HAP-1 (cell line): ENCODE measurements at regions not wholly inside any gene's neighbourhood (a gene's known extent, or its start where the extent isn't known, plus 50 kb on each side); places are given as distances from the start of the nearest gene placed in this dataset.

ENCODE experiments used
- DNase-seq, 2 experiments: peaks; one replicate each; pipeline ENCODE4 v3.0.0-alpha.2; 2016 to 2020; ENCODE audit warnings: low spot score in 2 of 2
- H3K27me3 ChIP-seq: fragments of 250-450 bp; sonication (Bioruptor Pico); 2 replicates; pipeline ENCODE4 v1.5.1; 2020; ENCODE audit warnings: low read depth, mild to moderate bottlenecking, moderate library complexity
- H3K36me3 ChIP-seq: fragments of 250-450 bp; sonication (Bioruptor Pico); replicated peaks from 2 replicates; pipeline ENCODE4 v1.5.1; 2020; ENCODE audit warnings: mild to moderate bottlenecking
- H3K4me1 ChIP-seq: fragments of 250-450 bp; sonication (Bioruptor Pico); 2 replicates; pipeline ENCODE4 v1.5.1; 2020; ENCODE audit warnings: mild to moderate bottlenecking
- H3K4me3 ChIP-seq: fragments of 250-450 bp; sonication (Bioruptor Pico); 2 replicates; pipeline ENCODE4 v1.5.1; 2020; ENCODE audit warnings: mild to moderate bottlenecking, moderate library complexity
- H3K9me3 ChIP-seq: fragments of 250-450 bp; sonication (Bioruptor Pico); 2 replicates; pipeline ENCODE4 v1.5.1; 2020; ENCODE audit warnings: mild to moderate bottlenecking, moderate library complexity
- in situ Hi-C: fragments of 300-500 bp; cut with MboI; formaldehyde crosslinking; loops from 3 replicates; pipeline ENCODE4 v1.14.3; 2020; ENCODE audit warnings: low sequenced_read_pairs, inconsistent platforms, mixed read lengths

DNA sequence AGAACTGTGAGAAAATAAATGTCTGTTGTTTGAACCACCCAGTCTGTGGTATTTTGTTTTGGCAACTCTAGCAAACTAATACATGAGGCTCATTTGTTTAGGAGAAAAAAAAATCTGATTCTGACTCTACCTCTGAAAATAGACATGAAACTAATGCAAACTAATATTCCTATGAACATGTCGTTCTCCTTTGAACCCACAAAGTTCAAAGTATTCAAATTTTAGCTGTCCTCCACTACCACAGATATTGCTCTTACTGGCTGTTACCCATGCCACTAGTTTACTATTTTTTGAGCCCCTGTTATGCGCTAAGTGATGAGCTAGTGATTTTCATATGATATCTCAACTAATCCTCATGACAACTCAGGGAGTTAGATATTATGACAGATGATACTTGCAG, 58.8 kb upstream of the ZNF804B start:
- Histone ChIP-seq H3K4me3 (no peak overlapping the region), H3K27me3 (no peaks in the 10 kb centered on the region), H3K36me3 (no peaks in the 10 kb centered on the region), H3K4me1 (no peaks in the 10 kb centered on the region), H3K9me3 (no peaks in the 10 kb centered on the region)
- no peak for DNase-seq
- in situ Hi-C loops, result no loop called here

DNA sequence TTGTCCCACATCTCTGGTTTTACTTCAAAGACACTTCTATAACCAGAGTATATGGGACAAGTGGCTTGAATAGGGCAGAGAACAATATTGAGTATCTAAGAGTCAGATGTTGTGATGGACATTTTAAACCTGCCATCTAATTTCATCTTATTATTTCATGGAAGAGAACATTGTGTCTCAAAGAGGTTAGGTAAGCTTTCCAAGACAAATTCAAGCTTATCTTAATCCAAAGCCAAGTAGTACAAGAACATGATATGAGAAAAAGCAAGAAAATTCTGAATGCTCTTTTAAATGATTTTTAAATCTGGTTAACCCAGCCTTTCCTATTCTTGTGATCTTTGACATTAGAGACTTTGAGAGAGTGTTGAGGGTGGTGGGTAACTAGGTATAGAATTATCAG, 65.3 kb upstream of the ZNF804B start:
- no peak for DNase-seq
- in situ Hi-C loops, result no loop called here
- no peaks in the 10 kb centered on the region; the same call in 1 of the 2 replicates for H3K4me1 ChIP-seq

DNA sequence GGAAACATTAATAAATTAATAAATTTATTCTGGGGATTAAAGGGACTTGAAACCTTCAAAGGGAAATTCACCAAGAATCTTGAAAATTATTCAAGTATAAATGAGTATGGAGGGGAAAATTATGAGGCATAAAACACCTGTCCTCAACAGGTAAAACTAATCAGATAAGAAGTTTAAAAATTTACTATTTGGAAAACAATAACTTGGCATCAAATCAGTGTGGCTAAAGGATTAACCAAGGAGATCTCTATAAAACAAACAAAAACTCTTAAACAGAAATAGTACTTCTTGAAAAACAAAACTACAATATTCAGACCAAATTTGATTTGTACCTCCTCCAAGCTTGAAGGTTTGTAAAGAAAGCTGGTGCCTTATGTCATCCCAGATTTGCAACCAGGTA, 66.4 kb upstream of the ZNF804B start:
- Histone ChIP-seq H3K4me1 (no peaks in the 10 kb centered on the region; the same call in 1 of the 2 replicates), H3K36me3 (no peaks in the 10 kb centered on the region), H3K4me3 (no peak overlapping the region), H3K9me3 (no peaks in the 10 kb centered on the region), H3K27me3 (no peaks in the 10 kb centered on the region)
- in situ Hi-C loops, result no loop called here
- DNase-seq, result no peak

More for the DNA sequence above, 65.3 kb upstream of the ZNF804B start:
- Histone ChIP-seq H3K27me3 (no peaks in the 10 kb centered on the region), H3K36me3 (no peaks in the 10 kb centered on the region), H3K9me3 (no peaks in the 10 kb centered on the region), H3K4me3 (no peak overlapping the region)

DNA sequence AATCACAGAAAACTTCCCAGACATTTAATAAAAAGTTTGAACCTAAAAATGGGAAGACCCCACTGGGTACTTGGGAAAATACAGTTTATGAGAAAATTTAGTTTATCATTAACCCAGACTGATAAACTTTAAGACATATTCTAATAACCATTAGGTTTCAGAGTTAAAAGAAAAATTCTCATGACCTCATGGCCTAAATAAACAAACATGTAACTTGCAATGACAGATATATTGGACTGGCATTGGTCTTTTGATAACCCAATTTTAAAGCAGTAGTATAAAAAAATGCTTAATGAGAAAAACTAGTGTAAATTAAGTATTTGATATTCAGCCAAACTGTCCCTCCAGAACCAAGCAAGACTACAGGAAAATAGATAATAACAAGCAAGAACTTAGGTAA, 67.0 kb upstream of the ZNF804B start:
- no peak for DNase-seq
- H3K36me3 ChIP-seq, result no peaks in the 10 kb centered on the region
- H3K27me3 ChIP-seq, result no peaks in the 10 kb centered on the region
- H3K9me3 ChIP-seq, result no peaks in the 10 kb centered on the region
- H3K4me3 ChIP-seq, result no peak overlapping the region
- no peaks in the 10 kb centered on the region; the same call in 1 of the 2 replicates for H3K4me1 ChIP-seq
- in situ Hi-C loops, result no loop called here

DNA sequence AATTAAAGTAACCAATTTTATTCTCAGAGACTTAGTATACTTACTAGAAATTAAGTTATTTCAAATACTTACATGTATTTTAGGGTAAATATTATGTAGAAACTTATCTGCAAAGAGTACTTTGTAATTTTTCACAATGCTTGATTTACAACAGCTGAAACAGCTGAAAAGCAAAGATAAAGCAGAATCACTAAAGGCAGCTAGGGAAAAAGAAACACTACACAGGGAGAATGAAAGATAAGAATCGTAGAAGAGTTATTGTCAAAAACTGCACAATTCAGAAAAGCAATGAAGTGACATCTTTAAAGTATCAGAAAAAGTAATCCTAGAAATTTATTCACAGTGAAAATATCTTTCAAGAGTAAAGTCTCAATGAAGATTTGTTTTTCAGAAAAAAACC, 69.7 kb upstream of the ZNF804B start:
- no peaks in the 10 kb centered on the region for H3K27me3 ChIP-seq
- no peak overlapping the region for H3K4me3 ChIP-seq
- no peak for DNase-seq
- in situ Hi-C loops, result no loop called here
- no peaks in the 10 kb centered on the region; the same call in 1 of the 2 replicates for H3K4me1 ChIP-seq
- no peaks in the 10 kb centered on the region for H3K9me3 ChIP-seq
- H3K36me3 ChIP-seq, result no peaks in the 10 kb centered on the region

DNA sequence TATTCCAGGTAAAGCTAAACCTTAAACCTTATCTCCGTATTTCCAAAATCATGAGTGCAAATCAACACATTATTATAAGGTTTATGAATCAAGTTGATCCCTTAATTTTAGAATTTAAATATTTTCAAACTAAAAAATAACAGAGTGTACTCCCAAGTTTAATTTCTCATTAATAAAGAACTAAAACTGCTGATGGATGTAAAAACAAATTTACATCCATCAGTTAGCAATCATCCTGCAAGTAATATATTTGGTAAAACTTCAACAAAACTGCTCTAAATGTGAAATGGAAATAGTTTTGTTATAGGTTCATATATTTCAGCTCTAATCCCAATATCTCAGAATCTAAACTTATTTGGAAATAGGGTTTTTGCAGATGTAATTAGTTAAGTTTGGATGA, 71.3 kb upstream of the ZNF804B start:
- no peak for DNase-seq
- no peaks in the 10 kb centered on the region for H3K9me3 ChIP-seq

DNA sequence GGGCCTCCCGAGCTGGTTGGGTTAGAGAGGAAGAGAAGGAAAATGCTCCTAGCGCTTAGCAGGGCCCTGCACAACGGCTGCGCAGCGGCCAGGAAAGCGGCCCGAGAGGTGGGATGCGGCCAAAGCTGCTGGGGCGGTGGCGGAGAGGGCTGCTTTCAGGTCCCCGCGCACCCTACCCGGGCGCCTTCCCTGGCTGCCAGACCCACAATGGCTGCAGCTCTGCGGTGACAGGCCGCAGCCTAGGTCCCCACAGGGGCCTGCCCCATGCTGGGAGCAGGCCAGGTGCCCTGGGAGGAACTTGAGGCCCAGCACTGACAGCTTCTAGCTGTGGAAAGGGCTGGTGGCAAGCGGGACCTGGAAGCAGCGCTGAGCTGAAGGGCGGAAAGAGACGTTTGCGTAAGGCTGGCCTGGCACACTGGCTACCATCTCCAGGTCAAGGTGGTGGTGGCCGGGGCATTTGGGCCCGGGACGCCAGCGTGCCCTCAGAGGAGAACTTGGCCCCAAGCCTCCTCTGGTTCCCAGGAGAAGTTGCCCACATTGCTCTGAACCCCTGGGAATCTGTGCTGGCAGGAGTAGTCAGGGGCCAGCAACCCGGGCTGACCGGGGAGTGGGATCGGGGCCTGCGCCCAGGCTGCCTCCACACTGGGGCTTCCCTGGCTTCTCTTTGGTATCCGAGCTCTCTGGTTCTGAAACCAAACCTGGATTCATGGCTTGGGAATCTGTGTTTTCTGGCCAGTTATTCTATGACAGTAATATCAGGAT, 72.9 kb upstream of the ZNF804B start:
- DNase-seq, result no peak
- in situ Hi-C loops, result no loop called here

More for the DNA sequence above, 71.3 kb upstream of the ZNF804B start:
- Histone ChIP-seq H3K4me3 (no peak overlapping the region), H3K27me3 (no peaks in the 10 kb centered on the region), H3K36me3 (no peaks in the 10 kb centered on the region), H3K4me1 (no peaks in the 10 kb centered on the region; the same call in 1 of the 2 replicates)
- in situ Hi-C loops, result no loop called here

DNA sequence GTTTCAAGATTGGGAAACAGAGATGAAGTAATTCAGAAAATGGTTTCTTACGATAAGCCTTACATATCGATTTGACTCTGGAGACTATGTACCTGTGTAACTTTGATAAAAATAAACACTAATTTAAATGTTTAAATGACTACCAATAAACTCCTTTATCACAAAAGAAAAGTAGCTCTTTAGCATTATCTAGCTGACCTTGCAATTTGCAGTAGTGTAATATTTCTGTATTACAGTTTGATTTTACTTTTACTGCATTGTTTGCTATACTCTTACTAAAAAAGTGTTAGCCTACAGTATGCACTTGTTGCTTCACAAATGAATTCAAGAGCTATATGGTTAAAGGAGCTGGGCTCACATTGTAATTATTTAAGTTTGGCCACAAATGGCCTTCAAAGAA, 77.8 kb upstream of the ZNF804B start:
- Histone ChIP-seq H3K27me3 (no peaks in the 10 kb centered on the region), H3K4me3 (no peak overlapping the region), H3K36me3 (no peaks in the 10 kb centered on the region), H3K4me1 (no peaks in the 10 kb centered on the region), H3K9me3 (no peaks in the 10 kb centered on the region)
- DNase-seq, result no peak
- in situ Hi-C loops, result no loop called here

More for the DNA sequence above, 72.9 kb upstream of the ZNF804B start:
- no peaks in the 10 kb centered on the region; the same call in 1 of the 2 replicates for H3K4me1 ChIP-seq
- no peaks in the 10 kb centered on the region for H3K36me3 ChIP-seq
- no peak overlapping the region for H3K4me3 ChIP-seq
- no peaks in the 10 kb centered on the region for H3K27me3 ChIP-seq
- no peaks in the 10 kb centered on the region for H3K9me3 ChIP-seq

DNA sequence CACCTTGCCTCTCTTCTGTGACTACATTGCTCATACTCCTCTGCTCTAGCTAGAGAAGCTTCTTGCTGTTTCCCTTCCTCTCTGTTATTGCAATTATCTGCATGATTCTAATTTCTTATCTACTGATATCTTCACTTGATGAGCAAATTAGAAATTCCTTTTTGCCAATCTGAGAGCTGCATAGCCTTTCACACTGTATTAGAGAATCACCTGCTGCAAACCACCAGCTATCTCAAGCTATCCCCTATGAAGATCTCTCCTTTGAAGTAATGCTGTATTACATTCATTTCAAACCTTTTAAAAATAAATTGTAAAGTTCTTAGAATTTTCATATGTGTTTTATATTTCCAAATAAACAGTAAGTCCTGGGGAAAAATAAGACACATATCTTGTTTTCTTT, 89.0 kb upstream of the ZNF804B start:
- no peak for DNase-seq
- H3K27me3 ChIP-seq, result no peaks in the 10 kb centered on the region
- no peaks in the 10 kb centered on the region for H3K36me3 ChIP-seq
- H3K4me3 ChIP-seq, result no peak overlapping the region
- no peaks in the 10 kb centered on the region; the same call in 1 of the 2 replicates for H3K4me1 ChIP-seq
- in situ Hi-C loops, result no loop called here
- H3K9me3 ChIP-seq, result no peaks in the 10 kb centered on the region

DNA sequence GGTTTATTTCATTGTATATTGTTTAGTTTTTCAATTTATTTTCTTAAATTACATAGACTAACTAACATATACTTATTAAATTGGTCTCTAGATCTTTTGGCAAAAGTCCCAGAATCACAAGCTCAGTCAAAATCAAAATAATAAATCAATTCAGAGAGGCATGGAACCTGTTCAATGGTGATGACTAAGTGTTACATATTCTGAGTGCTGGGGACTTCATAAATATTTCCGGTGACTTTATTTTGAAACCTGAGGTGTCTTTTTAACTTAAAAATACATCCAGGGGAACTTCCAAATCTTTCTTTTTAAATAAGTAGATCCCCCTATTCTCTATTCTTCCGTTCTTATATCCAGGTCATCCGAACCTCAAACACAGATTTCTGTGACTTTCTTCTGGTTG, 89.6 kb upstream of the ZNF804B start:
- in situ Hi-C loops, result no loop called here
- Histone ChIP-seq H3K27me3 (no peaks in the 10 kb centered on the region), H3K36me3 (no peaks in the 10 kb centered on the region), H3K9me3 (no peaks in the 10 kb centered on the region), H3K4me3 (no peak overlapping the region), H3K4me1 (no peaks in the 10 kb centered on the region; the same call in 1 of the 2 replicates)
- no peak for DNase-seq

DNA sequence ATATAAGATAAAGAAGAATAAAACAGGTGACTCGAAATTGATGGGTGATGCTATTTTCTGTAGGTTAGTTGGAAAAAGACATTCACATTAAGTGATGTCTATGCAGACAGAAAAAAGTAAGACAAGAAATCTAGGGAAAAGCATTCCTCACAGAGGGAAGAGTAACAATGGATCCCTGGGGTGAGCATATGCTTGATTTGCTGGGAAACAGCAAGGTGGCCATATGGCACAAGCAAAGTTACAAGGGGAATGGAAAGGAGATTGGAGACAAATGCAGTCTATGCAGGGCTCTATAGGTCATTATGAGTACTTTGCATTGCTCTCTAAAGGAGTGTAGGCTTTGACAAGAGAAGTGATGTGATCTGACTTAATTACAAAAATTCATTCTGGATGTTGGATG, 90.9 kb upstream of the ZNF804B start:
- H3K4me1 ChIP-seq, result no peaks in the 10 kb centered on the region; the same call in 1 of the 2 replicates
- H3K27me3 ChIP-seq, result no peaks in the 10 kb centered on the region
- H3K9me3 ChIP-seq, result no peaks in the 10 kb centered on the region
- in situ Hi-C loops, result no loop called here
- H3K4me3 ChIP-seq, result no peak overlapping the region
- DNase-seq, result no peak
- H3K36me3 ChIP-seq, result no peaks in the 10 kb centered on the region

DNA sequence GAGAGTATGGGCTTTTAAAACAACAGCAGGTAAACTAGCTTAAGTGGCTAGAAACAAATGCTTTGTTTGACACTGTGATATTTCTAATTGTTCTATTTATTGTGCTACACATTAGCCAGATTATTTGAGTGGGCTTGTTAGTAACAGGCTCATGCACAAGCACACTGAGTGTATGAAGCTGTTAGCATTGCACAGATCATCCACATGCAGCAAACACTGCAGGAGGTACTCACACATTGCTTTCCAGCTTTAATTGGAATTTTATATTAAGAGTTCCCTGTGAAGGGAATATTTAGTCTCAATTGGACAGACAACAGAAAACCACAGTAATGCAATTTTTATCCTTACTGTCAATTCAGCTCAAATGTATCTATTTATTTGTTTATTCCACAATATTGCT, 92.9 kb upstream of the ZNF804B start:
- in situ Hi-C loops, result no loop called here
- H3K36me3 ChIP-seq, result no peaks in the 10 kb centered on the region
- no peak overlapping the region for H3K4me3 ChIP-seq
- H3K4me1 ChIP-seq, result no peaks in the 10 kb centered on the region; the same call in 1 of the 2 replicates
- no peaks in the 10 kb centered on the region for H3K9me3 ChIP-seq
- no peak for DNase-seq
- no peaks in the 10 kb centered on the region for H3K27me3 ChIP-seq

DNA sequence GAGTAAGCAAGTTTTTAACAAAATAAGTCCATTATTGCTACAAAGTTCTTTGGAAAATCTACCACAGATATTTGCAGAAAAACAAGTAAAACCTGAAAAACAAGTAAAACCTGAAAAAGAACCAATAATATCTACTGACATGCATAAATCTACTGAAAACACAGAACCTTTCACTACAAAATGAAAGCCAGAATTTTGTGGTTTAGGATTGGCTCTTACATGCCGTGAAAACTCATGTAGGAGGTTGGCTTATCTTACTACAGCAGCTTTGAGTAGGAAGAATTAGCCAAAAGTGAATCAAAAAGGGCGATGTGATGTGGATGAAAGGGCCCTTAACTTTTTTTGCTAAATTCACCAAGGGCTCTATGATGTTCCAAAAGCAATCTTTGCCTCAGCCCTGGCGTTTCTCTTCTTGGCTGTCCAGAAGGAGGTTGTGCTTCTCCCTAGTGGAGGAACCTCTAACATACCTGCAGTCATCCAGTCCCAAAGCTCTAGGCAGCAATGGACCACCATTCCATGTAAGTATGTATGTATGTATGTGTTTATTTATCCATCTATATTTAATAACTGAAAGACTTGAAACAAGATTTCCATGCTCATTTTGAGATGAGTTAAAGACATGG, 93.5 kb upstream of the ZNF804B start:
- Histone ChIP-seq H3K4me1 (no peaks in the 10 kb centered on the region; the same call in 1 of the 2 replicates), H3K36me3 (no peaks in the 10 kb centered on the region), H3K9me3 (no peaks in the 10 kb centered on the region), H3K4me3 (no peak overlapping the region), H3K27me3 (no peaks in the 10 kb centered on the region)
- in situ Hi-C loops, result no loop called here
- DNase-seq, result no peak

DNA sequence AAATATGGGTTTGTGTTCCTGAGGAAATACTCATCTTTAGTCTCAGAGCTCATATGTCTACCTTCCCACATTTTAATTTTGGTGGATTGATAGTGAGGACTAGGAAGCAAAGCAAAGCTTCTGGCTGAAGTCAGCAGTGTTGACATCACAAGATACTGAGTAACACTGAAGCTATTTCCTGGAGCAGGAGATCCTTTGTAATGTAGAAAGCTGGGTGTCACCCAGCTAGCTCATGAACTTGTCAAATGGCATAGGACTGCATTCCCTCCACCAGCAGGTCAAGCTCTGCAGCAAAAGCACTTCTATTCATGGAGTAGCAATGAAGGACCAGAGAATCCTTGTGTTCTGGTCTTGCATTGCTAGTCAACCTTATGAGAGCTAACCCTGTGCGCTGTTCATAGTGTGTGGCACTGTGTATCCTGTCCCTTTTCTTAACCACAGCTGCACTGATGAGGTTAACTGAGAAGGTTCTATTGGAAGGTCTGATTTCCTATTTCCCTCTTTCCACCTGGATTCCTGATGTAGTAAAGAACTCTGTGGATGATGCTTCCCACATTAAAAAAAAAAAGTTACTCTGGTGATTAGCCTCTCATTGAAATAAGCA, 94.8 kb upstream of the ZNF804B start:
- in situ Hi-C loops, result no loop called here
- Histone ChIP-seq H3K4me1 (no peaks in the 10 kb centered on the region; the same call in 1 of the 2 replicates), H3K27me3 (no peaks in the 10 kb centered on the region), H3K9me3 (no peaks in the 10 kb centered on the region), H3K36me3 (no peaks in the 10 kb centered on the region), H3K4me3 (no peak overlapping the region)
- no peak for DNase-seq
